Right lobe of liver (tissue), 4 donors: ENCODE measurements at regions not wholly inside any gene's neighbourhood (a gene's known extent, or its start where the extent isn't known, plus 50 kb on each side); places are given as distances from the start of the nearest gene placed in this dataset.
"Not testable (repeated sequence)": the region's sequence is repeated elsewhere in the genome, so short reads cannot be mapped to it uniquely, and the experiment has no call there.

ENCODE experiments used
- CTCF ChIP-seq, 4 donors: fragments of 200-600 bp in 3 of 4; fragments of 450-650 bp in 1 of 4; IDR thresholded peaks; one replicate each; pipeline versions ENCODE4 v1.5.1 to v1.8.0; 2016 to 2022; ENCODE audit warnings: antibody characterized with exemption in 4 of 4, mild to moderate bottlenecking in 2 of 4
- POLR2A ChIP-seq: fragments of 450-650 bp; IDR thresholded peaks from one replicate; pipeline ENCODE4 v1.6.1; 2017; ENCODE audit warnings: antibody characterized with exemption, mild to moderate bottlenecking
- donor health status: DM: no; HTN: no; CAD: no.
- donor health status: DM: no; HTN: no; CAD: no.
- donor health status: DM: no; HTN: yes; CAD: no.

DNA sequence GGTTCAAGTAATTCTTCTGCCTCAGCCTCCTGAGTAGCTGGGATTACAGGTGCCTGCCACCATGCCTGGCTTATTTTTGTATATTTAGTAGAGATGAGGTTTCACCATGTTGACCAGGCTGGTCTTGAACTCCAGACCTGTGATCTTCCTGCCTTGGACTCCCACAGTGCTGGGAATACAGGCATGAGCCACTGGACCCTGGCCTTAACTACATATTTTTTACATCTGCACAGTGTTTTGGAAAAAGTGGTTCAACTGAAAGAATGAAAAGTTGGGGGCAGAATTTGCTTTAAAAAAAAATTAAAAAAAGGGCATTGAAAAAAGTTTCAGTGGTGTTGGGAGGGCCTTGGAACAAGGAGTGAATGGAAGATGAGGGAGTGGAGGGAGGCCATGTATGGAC lies 88.9 kb upstream of the TPTE start:
- TF ChIP-seq CTCF (IDR thresholded peaks at IDR 0.05); POLR2A: not testable (repeated sequence)
